ENCODE measurements at regions not wholly inside any gene's neighbourhood (a gene's known extent, or its start where the extent isn't known, plus 50 kb on each side); places are given as distances from the start of the nearest gene placed in this dataset.

- 0 out of 2 replicates have a peak, but pooled peaks have one; percentile 21 for TF ChIP-seq MGA (IDR thresholded peaks at IDR 0.05)
- no peak for TF ChIP-seq YBX1 (IDR thresholded peaks at IDR 0.05)
- no peak for TF ChIP-seq ZNF324 (CRISPR knock-in tag; IDR thresholded peaks at IDR 0.05)
- no peak for TF ChIP-seq RBM25 (IDR thresholded peaks at IDR 0.05; ENCODE audit: low read depth, low read length, severe bottlenecking)
- 0 out of 2 replicates have a peak, but pooled peaks have one; percentile 6 for TF ChIP-seq NFIC (IDR thresholded peaks at IDR 0.05)
- TF ChIP-seq TAL1 (IDR thresholded peaks at IDR 0.05): peak; percentile 7; the same call in 1 of the 2 replicates
- TF ChIP-seq ID3 (CRISPR knock-in tag; IDR thresholded peaks at IDR 0.05): no peak
- peak; percentile 57; the same call in 1 of the 2 replicates for TF ChIP-seq ID3 (tag; IDR thresholded peaks at IDR 0.05)
- TF ChIP-seq L3MBTL2 (IDR thresholded peaks at IDR 0.05): 0 out of 2 replicates have a peak, but pooled peaks have one; percentile 14
- TF ChIP-seq PHF21A (IDR thresholded peaks at IDR 0.05; ENCODE audit: borderline replicate concordance, low read depth): no peak
- no peak for TF ChIP-seq GATAD2A (IDR thresholded peaks at IDR 0.05)
- no peak for TF ChIP-seq PCBP2 (IDR thresholded peaks at IDR 0.05; ENCODE audit: low read depth, low read length, poor library complexity, severe bottlenecking)
- TF ChIP-seq ZBTB26 (CRISPR knock-in tag; IDR thresholded peaks at IDR 0.05): no peak
- peak; percentile 50; the same call in 1 of the 2 replicates for TF ChIP-seq CBFA2T2 (conservative IDR thresholded peaks at IDR 0.05)
- TF ChIP-seq SMC3 (conservative IDR thresholded peaks at IDR 0.05; ENCODE audit: insufficient read depth, low read depth, low read length): no peak
- 0 out of 2 replicates have a peak, but pooled peaks have one; percentile 16 for TF ChIP-seq BHLHE40 (IDR thresholded peaks at IDR 0.05; ENCODE audit: low read length)
- TF ChIP-seq ZNF232 (CRISPR knock-in tag; IDR thresholded peaks at IDR 0.05): no peak
These were observed 229.5 kb downstream of the TOMM20 start (continued) for GRCh38 chr1:234899041-234899729.

All from K562 (cell line).